ENCODE measurements at regions not wholly inside any gene's neighbourhood (a gene's known extent, or its start where the extent isn't known, plus 50 kb on each side); places are given as distances from the start of the nearest gene placed in this dataset.
"Not testable (repeated sequence)": the region's sequence is repeated elsewhere in the genome, so short reads cannot be mapped to it uniquely, and the experiment has no call there.

GRCh38 chr1:144040293-144040692 lies 68.5 kb upstream of the FAM72C start:
- not testable (repeated sequence) for TF ChIP-seq POLR2AphosphoS5, POLR2A (IDR thresholded peaks at IDR 0.05; ENCODE audit: low read depth, low read length)

Data from GM12892 (cell line).